ENCODE measurements at regions not wholly inside any gene's neighbourhood (a gene's known extent, or its start where the extent isn't known, plus 50 kb on each side); places are given as distances from the start of the nearest gene placed in this dataset.

GRCh38 chr2:120635146-120635545, 100.5 kb upstream of the GLI2 start:
- no peak for ATAC-seq
- DNase-seq: no peak
- no peaks in the 10 kb centered on the region for H3K9me3 ChIP-seq
- no peak overlapping the region for H3K27ac ChIP-seq
- H3K4me1 ChIP-seq: no peaks in the 10 kb centered on the region
- no peak for TF ChIP-seq CTCF (IDR thresholded peaks at IDR 0.05)
- H3K36me3 ChIP-seq: no peaks in the 10 kb centered on the region
- no peaks in the 10 kb centered on the region for H3K27me3 ChIP-seq (ENCODE audit: low read depth)
- intact Hi-C loops (cut with DNase I): no loop called here
- H3K4me3 ChIP-seq: no peak overlapping the region

- ATAC-seq (no peak), DNase-seq (no peak)
- Histone ChIP-seq H3K36me3 (no peaks in the 10 kb centered on the region), H3K4me3 (no peak overlapping the region), H3K27ac (no peak overlapping the region), H3K4me1 (no peaks in the 10 kb centered on the region), H3K27me3 (ENCODE audit: low read depth) (no peaks in the 10 kb centered on the region), H3K9me3 (no peaks in the 10 kb centered on the region)
- TF ChIP-seq CTCF (IDR thresholded peaks at IDR 0.05): no peak
- intact Hi-C loops (cut with DNase I): no loop called here
These were observed 97.8 kb upstream of the GLI2 start for GRCh38 chr2:120637847-120638246.

- Histone ChIP-seq H3K36me3 (no peaks in the 10 kb centered on the region), H3K27ac (no peak overlapping the region), H3K4me3 (no peak overlapping the region), H3K4me1 (no peaks in the 10 kb centered on the region), H3K27me3 (ENCODE audit: low read depth) (no peaks in the 10 kb centered on the region), H3K9me3 (no peaks in the 10 kb centered on the region)
- no peak for TF ChIP-seq CTCF (IDR thresholded peaks at IDR 0.05)
- ATAC-seq: no peak
- intact Hi-C loops (cut with DNase I): no loop called here
- DNase-seq: no peak
These were observed 97.2 kb upstream of the GLI2 start for GRCh38 chr2:120638450-120638849.

GRCh38 chr2:120641366-120641771, 94.3 kb upstream of the GLI2 start:
- intact Hi-C loops (cut with DNase I): no loop called here
- no peaks in the 10 kb centered on the region for H3K36me3 ChIP-seq
- ATAC-seq: no peak
- no peaks in the 10 kb centered on the region for H3K27me3 ChIP-seq (ENCODE audit: low read depth)
- no peak overlapping the region for H3K27ac ChIP-seq
- no peaks in the 10 kb centered on the region for H3K4me1 ChIP-seq
- DNase-seq: no peak
- no peak for TF ChIP-seq CTCF (IDR thresholded peaks at IDR 0.05)
- H3K9me3 ChIP-seq: no peaks in the 10 kb centered on the region
- no peak overlapping the region for H3K4me3 ChIP-seq

- H3K4me1 ChIP-seq: no peaks in the 10 kb centered on the region
- no peak overlapping the region for H3K27ac ChIP-seq
- DNase-seq: no peak
- no peak for TF ChIP-seq CTCF (IDR thresholded peaks at IDR 0.05)
- no peaks in the 10 kb centered on the region for H3K36me3 ChIP-seq
- H3K4me3 ChIP-seq: no peak overlapping the region
- ATAC-seq: no peak
- no peaks in the 10 kb centered on the region for H3K9me3 ChIP-seq
- intact Hi-C loops (cut with DNase I): no loop called here
- H3K27me3 ChIP-seq (ENCODE audit: low read depth): no peaks in the 10 kb centered on the region
These were observed 93.0 kb upstream of the GLI2 start for GRCh38 chr2:120642646-120643045.

- intact Hi-C loops (cut with DNase I): no loop called here
- no peak overlapping the region for H3K4me3 ChIP-seq
- DNase-seq: no peak
- no peaks in the 10 kb centered on the region for H3K36me3 ChIP-seq
- TF ChIP-seq CTCF (IDR thresholded peaks at IDR 0.05): no peak
- no peak overlapping the region for H3K27ac ChIP-seq
- H3K9me3 ChIP-seq: peaks cover 14% of the 10 kb centered on the region
- ATAC-seq: no peak
- H3K4me1 ChIP-seq: no peaks in the 10 kb centered on the region
- peaks cover under 1% of the 10 kb centered on the region for H3K27me3 ChIP-seq (ENCODE audit: low read depth)
These were observed 88.7 kb upstream of the GLI2 start for GRCh38 chr2:120646994-120647393.
